Lower lobe of right lung (tissue), 2 donors: ENCODE measurements at regions not wholly inside any gene's neighbourhood (a gene's known extent, or its start where the extent isn't known, plus 50 kb on each side); places are given as distances from the start of the nearest gene placed in this dataset.

ENCODE experiments used
- ATAC-seq, 2 donors: fragments of 200-7000 bp; cut with Tn5 transposase; one replicate each; pipeline ENCODE4 v1.9.1; 2020 to 2022; ENCODE audit warnings: mild to moderate bottlenecking in 2 of 2, moderate library complexity in 2 of 2
- DNase-seq: peaks from one replicate; pipeline ENCODE4 v3.0.0-alpha.2; 2020
- H3K27ac ChIP-seq: fragments of 200-600 bp; one replicate; pipeline ENCODE4 v1.8.0; 2022
- H3K27me3 ChIP-seq: fragments of 200-600 bp; one replicate; pipeline ENCODE4 v1.8.0; 2022; ENCODE audit warnings: low read depth
- H3K36me3 ChIP-seq: fragments of 200-600 bp; one replicate; pipeline ENCODE4 v1.8.0; 2022; ENCODE audit warnings: mild to moderate bottlenecking
- H3K4me1 ChIP-seq: fragments of 200-600 bp; one replicate; pipeline ENCODE4 v1.8.0; 2022
- H3K4me3 ChIP-seq: fragments of 200-600 bp; one replicate; pipeline ENCODE4 v1.8.0; 2022; ENCODE audit warnings: mild to moderate bottlenecking
- H3K9me3 ChIP-seq: fragments of 200-600 bp; one replicate; pipeline ENCODE4 v1.8.0; 2022
- intact Hi-C: fragments of 100-400 bp; cut with DNase I; formaldehyde crosslinking; loops from one replicate; pipeline ENCODE4 v1.11.0; 2022
- TF ChIP-seq, protein P1 (sequence below): fragments of 200-600 bp; IDR thresholded peaks from one replicate; pipeline ENCODE4 v1.8.0; 2022; ENCODE audit warnings: antibody characterized with exemption, mild to moderate bottlenecking
- donor health status: DM: no; HTN: yes; CAD: no; lungs with severe emphysema.

DNA sequence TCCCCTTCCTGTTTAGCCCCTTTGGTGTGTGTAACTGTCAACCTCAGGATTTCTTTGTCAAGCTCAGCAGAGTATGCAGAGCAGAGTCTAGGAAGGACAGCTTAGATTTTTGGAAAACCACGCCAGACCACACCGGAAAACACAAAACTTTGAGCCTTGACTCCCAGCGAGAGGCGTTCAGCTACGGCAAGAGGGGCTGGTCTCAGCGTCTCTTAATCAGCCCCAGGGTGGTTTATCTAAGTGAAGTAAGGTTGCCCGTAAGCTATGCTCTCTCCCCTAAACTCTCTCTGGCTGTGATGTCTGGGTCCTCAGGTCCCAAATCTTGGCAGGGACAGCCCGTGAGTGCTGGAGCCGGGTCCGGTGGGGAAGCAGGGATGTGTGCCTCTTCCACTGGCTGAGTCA lies 230.9 kb downstream of the KLF6 start:
- Histone ChIP-seq H3K4me1 (no peaks in the 10 kb centered on the region), H3K4me3 (no peak overlapping the region), H3K27me3 (no peaks in the 10 kb centered on the region), H3K9me3 (no peaks in the 10 kb centered on the region), H3K36me3 (no peaks in the 10 kb centered on the region), H3K27ac (no peak overlapping the region)
- DNase-seq (no peak), ATAC-seq (no peak)
- intact Hi-C loops: no loop called here
- TF ChIP-seq, protein P1, sequence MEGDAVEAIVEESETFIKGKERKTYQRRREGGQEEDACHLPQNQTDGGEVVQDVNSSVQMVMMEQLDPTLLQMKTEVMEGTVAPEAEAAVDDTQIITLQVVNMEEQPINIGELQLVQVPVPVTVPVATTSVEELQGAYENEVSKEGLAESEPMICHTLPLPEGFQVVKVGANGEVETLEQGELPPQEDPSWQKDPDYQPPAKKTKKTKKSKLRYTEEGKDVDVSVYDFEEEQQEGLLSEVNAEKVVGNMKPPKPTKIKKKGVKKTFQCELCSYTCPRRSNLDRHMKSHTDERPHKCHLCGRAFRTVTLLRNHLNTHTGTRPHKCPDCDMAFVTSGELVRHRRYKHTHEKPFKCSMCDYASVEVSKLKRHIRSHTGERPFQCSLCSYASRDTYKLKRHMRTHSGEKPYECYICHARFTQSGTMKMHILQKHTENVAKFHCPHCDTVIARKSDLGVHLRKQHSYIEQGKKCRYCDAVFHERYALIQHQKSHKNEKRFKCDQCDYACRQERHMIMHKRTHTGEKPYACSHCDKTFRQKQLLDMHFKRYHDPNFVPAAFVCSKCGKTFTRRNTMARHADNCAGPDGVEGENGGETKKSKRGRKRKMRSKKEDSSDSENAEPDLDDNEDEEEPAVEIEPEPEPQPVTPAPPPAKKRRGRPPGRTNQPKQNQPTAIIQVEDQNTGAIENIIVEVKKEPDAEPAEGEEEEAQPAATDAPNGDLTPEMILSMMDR: no peak

DNA sequence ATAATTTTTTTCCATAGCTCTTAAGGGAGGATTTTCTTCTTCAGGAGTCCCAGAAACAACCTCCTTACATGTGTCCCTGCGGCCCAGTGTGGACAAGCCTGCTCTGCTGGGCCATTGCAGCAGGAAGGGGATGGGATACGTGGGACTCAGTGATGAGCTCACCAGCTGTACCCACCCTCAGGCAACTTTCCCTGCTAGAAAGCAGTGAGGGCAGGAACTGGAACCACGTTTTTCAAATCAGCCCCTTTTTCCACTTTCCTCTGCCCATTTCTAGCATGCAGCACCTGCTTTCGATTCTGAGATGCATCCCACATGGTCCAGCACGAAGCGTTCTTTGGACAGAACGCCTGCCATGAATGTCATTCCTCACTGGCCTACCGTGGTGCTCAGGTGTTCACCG lies 232.7 kb downstream of the KLF6 start:
- no peaks in the 10 kb centered on the region for H3K9me3 ChIP-seq
- TF ChIP-seq, protein P1: no peak
- no peaks in the 10 kb centered on the region for H3K4me1 ChIP-seq

DNA sequence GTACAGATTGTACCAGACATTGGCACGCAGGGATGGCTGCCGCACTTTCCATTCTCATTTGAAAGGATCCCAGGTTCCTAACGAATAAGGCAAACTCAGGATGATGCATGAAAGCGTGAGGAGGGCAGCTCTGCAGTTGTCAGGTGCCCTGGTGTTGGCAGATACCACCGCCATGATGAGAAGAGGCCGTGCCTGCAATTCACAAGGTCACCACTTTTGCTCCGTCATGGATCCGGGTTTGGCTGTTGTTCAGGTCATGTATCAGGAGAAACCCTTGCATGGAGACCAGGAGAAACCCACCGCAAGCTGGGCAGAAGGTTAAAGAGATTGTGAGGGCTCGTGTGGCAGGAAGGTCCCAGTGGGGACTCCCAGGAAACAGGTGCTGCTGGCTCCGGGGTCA lies 233.2 kb downstream of the KLF6 start:
- no peak for DNase-seq
- no peak for ATAC-seq
- Histone ChIP-seq H3K36me3 (no peaks in the 10 kb centered on the region), H3K9me3 (no peaks in the 10 kb centered on the region), H3K4me3 (no peak overlapping the region), H3K27ac (no peak overlapping the region), H3K27me3 (no peaks in the 10 kb centered on the region), H3K4me1 (no peaks in the 10 kb centered on the region)
- TF ChIP-seq, protein P1: no peak
- intact Hi-C loops: no loop called here

More for the DNA sequence above, 232.7 kb downstream of the KLF6 start:
- H3K36me3 ChIP-seq: no peaks in the 10 kb centered on the region
- H3K27me3 ChIP-seq: no peaks in the 10 kb centered on the region
- no peak overlapping the region for H3K4me3 ChIP-seq
- ATAC-seq (no peak), DNase-seq (no peak)
- H3K27ac ChIP-seq: no peak overlapping the region
- intact Hi-C loops: no loop called here

DNA sequence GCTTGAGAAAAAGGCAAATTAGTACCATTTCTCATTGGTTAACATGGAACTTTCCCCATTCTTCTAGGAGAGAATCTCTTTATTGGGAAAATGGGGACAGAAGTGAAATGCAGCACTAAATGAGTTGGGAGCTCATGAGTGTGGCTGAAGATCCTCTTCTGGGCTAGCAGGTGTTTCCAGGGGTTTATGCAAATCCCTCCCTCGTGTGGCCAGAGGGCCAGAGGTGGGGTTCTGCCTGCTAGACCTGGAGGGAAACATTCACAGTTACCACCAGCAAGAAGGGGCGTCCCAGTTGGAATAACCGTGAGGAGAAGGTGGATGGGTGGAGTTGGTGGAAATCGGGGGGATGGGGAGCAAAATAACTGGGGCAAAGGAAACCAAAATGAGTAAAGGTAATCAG lies 235.9 kb downstream of the KLF6 start:
- H3K27me3 ChIP-seq: no peaks in the 10 kb centered on the region
- no peaks in the 10 kb centered on the region for H3K9me3 ChIP-seq
- TF ChIP-seq, protein P1: no peak
- no peak for ATAC-seq
- H3K4me3 ChIP-seq: no peak overlapping the region
- H3K36me3 ChIP-seq: no peaks in the 10 kb centered on the region
- no peak for DNase-seq
- intact Hi-C loops: no loop called here
- no peak overlapping the region for H3K27ac ChIP-seq
- H3K4me1 ChIP-seq: no peaks in the 10 kb centered on the region

DNA sequence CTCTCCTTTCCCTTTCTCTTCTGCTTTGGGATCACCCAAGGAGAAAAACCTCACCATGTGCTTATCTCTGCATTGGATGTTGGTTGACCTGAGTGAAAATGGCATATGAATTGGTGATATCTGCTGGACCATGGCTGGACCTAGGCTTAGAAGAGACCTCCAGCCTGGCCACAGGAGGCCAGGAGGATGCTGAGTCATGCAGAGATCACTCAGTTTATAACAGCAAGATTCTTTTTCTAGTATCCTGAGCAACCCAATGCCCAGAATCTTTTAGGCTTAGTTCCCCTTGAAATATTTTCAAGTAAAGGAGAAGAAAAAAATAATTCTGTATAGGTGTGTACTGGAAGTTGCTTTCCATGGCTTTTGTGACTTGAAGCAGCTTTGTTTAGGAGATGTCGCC lies 236.3 kb downstream of the KLF6 start:
- Histone ChIP-seq H3K27me3 (no peaks in the 10 kb centered on the region), H3K36me3 (no peaks in the 10 kb centered on the region), H3K4me3 (no peak overlapping the region), H3K9me3 (no peaks in the 10 kb centered on the region), H3K27ac (no peak overlapping the region), H3K4me1 (no peaks in the 10 kb centered on the region)
- intact Hi-C loops: no loop called here
- ATAC-seq: no peak
- TF ChIP-seq, protein P1: no peak
- DNase-seq: no peak

DNA sequence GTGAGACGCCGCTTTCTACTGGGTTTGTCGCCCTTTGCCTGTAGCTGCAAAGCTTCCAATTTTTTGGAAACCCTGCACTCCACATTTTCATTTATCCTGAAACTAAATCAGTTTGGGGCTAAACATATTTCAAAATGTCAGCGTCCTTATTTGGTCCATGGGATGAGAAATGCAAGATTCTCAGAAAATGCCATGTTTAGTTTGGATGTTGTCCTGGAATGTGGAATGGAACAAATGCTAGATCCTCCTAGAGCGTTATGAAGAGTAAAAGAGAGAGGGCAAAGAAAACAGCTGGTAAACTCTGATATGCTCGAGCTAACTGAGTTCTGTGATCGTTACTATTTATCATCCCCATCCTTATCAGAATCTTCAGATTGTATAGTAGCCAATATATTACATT lies 236.9 kb downstream of the KLF6 start:
- ATAC-seq (no peak), DNase-seq (no peak)
- H3K4me1 ChIP-seq: no peaks in the 10 kb centered on the region
- H3K27me3 ChIP-seq: no peaks in the 10 kb centered on the region
- H3K4me3 ChIP-seq: no peak overlapping the region
- TF ChIP-seq, protein P1: no peak
- H3K36me3 ChIP-seq: no peaks in the 10 kb centered on the region
- H3K27ac ChIP-seq: no peak overlapping the region
- no peaks in the 10 kb centered on the region for H3K9me3 ChIP-seq
- intact Hi-C loops: no loop called here
